ENCODE measurements at regions not wholly inside any gene's neighbourhood (a gene's known extent, or its start where the extent isn't known, plus 50 kb on each side); places are given as distances from the start of the nearest gene placed in this dataset.

DNA sequence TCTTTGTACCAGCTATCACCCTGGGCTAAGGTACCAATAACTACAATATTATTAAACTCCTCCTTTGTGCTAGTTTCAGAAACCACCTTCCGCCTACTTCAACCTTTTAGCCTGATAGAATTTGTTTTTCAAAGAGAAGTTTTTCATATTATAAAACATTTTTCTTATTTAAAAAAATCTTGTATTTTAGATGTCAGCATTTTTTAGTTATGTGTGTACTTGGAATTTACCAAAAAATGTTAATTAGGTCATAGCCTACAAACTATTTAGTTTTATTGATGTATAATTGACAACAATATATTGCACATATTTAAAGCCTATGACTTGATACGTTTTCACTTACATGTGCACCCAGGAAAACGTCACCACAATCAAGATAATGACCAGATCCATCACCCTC is 1097.6 kb downstream of the JRKL start:
- ChIA-PET CTCF (no interaction called here), POLR2A (no interaction called here)
- no peak for TF ChIP-seq BHLHE40 (IDR thresholded peaks at IDR 0.05; ENCODE audit: borderline replicate concordance)
- no peak for TF ChIP-seq FOXA1 (IDR thresholded peaks at IDR 0.05)
- TF ChIP-seq ZNF384 (IDR thresholded peaks at IDR 0.05), result no peak
- TF ChIP-seq FOXM1 (IDR thresholded peaks at IDR 0.05; ENCODE audit: borderline replicate concordance), result no peak
- no peak for TF ChIP-seq ARNT (IDR thresholded peaks at IDR 0.05)
- DNase-seq (ENCODE audit: extremely low spot score), result no peak

DNA sequence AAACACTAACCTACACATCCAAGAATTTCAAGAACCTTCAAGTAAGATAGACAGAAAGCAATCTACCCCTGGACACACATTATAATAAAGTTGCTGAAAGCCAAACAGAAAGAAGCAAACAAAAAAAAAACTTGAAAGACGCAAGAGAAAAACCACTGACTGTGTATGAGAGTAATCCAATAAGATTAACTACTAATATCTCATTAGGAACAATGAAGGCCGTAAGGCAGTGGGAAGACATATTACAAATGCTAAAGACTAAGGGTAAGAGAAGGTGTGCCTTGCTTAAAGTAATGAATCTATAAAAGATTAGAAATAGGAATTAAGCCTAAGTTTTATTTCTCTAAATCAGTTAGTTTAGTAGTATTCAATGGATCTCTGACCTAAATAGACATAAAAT is 1109.1 kb downstream of the JRKL start:
- POLR2A ChIA-PET, result no interaction called here
- no peak for DNase-seq (ENCODE audit: extremely low spot score)
- TF ChIP-seq NFRKB (IDR thresholded peaks at IDR 0.05), result no peak
- no peak for TF ChIP-seq L3MBTL2 (conservative IDR thresholded peaks at IDR 0.05)
- TF ChIP-seq FOXA1 (IDR thresholded peaks at IDR 0.05), result no peak
- no peak for TF ChIP-seq SP1 (IDR thresholded peaks at IDR 0.05)
- CTCF ChIA-PET, result no interaction called here

DNA sequence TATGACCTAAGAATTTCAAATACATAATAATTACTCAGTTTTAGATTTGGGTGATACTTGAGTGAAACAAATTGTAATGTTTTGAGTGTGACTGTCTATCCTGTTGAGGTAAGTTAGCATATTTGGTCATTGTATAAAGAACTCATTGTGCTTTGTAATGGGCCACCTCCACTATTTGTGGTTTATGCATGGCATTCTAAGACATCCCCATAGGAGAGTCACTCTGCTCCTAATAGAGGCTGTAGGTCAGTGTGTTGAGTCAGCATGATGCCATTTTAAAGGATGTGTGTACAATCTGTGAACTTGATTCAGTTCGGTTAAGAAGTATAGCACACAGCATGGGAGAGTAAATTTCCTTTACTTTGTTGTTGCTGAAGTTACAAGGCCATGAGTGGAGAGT is 1112.4 kb downstream of the JRKL start:
- ChIA-PET CTCF (no interaction called here), POLR2A (no interaction called here)
- DNase-seq (ENCODE audit: extremely low spot score), result no peak
- TF ChIP-seq BHLHE40 (IDR thresholded peaks at IDR 0.05; ENCODE audit: borderline replicate concordance), result no peak
- no peak for TF ChIP-seq FOXA1 (IDR thresholded peaks at IDR 0.05)
- no peak for TF ChIP-seq L3MBTL2 (conservative IDR thresholded peaks at IDR 0.05)
- TF ChIP-seq, protein P1, sequence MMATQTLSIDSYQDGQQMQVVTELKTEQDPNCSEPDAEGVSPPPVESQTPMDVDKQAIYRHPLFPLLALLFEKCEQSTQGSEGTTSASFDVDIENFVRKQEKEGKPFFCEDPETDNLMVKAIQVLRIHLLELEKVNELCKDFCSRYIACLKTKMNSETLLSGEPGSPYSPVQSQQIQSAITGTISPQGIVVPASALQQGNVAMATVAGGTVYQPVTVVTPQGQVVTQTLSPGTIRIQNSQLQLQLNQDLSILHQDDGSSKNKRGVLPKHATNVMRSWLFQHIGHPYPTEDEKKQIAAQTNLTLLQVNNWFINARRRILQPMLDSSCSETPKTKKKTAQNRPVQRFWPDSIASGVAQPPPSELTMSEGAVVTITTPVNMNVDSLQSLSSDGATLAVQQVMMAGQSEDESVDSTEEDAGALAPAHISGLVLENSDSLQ (IDR thresholded peaks at IDR 0.05), result no peak
- TF ChIP-seq FOXK2 (IDR thresholded peaks at IDR 0.05), result no peak
- TF ChIP-seq HDGF (IDR thresholded peaks at IDR 0.05; ENCODE audit: borderline replicate concordance), result no peak
- TF ChIP-seq TARDBP (IDR thresholded peaks at IDR 0.05), result no peak
- no peak for TF ChIP-seq ZNF384 (IDR thresholded peaks at IDR 0.05)
- TF ChIP-seq ARNT (IDR thresholded peaks at IDR 0.05), result no peak
- no peak for TF ChIP-seq LEF1 (IDR thresholded peaks at IDR 0.05; ENCODE audit: borderline replicate concordance)
- no peak for TF ChIP-seq FOXM1 (IDR thresholded peaks at IDR 0.05; ENCODE audit: borderline replicate concordance)
- TF ChIP-seq ELF4 (IDR thresholded peaks at IDR 0.05), result no peak
- TF ChIP-seq SP1 (IDR thresholded peaks at IDR 0.05), result no peak
- TF ChIP-seq NFRKB (IDR thresholded peaks at IDR 0.05), result no peak

DNA sequence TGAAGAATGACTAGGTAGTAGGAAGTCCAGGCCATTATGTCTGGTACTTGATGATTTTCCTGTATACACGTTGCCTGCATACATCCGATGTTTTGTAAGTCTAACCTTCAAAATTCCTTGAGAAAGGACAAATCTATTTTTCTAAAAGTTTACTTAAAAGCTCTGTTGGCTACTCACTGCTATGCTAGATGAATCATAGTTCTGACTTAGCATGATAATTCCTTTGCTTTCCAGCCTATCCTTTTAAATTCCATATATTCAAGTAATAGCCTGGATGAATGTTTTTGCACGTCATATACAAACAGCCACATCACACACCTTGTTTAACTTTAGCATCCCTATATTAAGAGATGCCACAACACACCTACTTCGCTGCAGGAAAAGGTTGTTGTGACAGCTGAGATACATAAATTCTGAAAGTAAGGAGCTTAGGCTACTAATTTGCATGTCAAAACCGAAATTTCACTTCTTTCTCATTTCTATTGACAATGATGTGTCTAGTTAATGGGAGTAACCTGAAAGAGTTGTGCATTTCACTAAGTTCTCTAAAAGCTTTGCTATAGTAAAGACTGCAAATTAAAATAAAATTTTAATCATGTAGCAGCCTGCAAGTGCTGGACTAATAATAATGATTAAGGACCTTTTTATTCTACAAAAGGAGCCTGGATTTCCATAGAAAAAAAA is 1116.4 kb downstream of the JRKL start:
- POLR2A ChIA-PET, result no interaction called here
- CTCF ChIA-PET, result no interaction called here
- no peak for DNase-seq (ENCODE audit: extremely low spot score)
- TF ChIP-seq BHLHE40 (IDR thresholded peaks at IDR 0.05; ENCODE audit: borderline replicate concordance) (no peak), NFRKB (IDR thresholded peaks at IDR 0.05) (no peak), SUZ12 (IDR thresholded peaks at IDR 0.05) (no peak), HDGF (IDR thresholded peaks at IDR 0.05; ENCODE audit: borderline replicate concordance) (no peak), ZNF384 (IDR thresholded peaks at IDR 0.05) (no peak), ELF4 (IDR thresholded peaks at IDR 0.05) (no peak), FOXK2 (IDR thresholded peaks at IDR 0.05) (no peak), L3MBTL2 (conservative IDR thresholded peaks at IDR 0.05) (no peak), SP1 (IDR thresholded peaks at IDR 0.05) (no peak), LEF1 (IDR thresholded peaks at IDR 0.05; ENCODE audit: borderline replicate concordance) (no peak), TARDBP (IDR thresholded peaks at IDR 0.05) (no peak), CTBP1 (IDR thresholded peaks at IDR 0.05; ENCODE audit: borderline replicate concordance) (no peak)
- TF ChIP-seq, protein P1 (IDR thresholded peaks at IDR 0.05), result no peak

DNA sequence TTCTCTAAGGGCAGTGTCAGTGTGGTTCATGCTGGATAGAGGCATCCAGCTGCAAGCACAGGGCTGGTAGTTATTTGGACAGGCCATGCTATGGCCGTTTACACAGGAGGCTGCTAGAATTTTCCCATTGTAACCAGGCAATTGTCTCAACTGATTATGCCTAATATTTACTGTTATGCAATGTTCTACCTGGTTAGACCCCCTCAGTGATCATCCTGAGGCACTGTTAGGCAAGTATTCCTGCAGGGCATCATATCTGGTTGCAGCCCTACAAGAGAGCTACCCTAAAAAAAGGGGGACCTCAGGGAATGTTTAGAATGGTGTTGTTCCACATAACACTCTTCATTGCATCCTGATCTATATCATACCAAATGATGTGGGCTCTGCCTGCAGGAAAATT is 1124.6 kb downstream of the JRKL start:
- no peak for DNase-seq (ENCODE audit: extremely low spot score)
- POLR2A ChIA-PET, result no interaction called here
- CTCF ChIA-PET, result no interaction called here
- TF ChIP-seq HDGF (IDR thresholded peaks at IDR 0.05; ENCODE audit: borderline replicate concordance) (no peak), FOXM1 (IDR thresholded peaks at IDR 0.05; ENCODE audit: borderline replicate concordance) (no peak), ELF4 (IDR thresholded peaks at IDR 0.05) (no peak), CTBP1 (IDR thresholded peaks at IDR 0.05; ENCODE audit: borderline replicate concordance) (no peak), ZNF384 (IDR thresholded peaks at IDR 0.05) (no peak), LEF1 (IDR thresholded peaks at IDR 0.05; ENCODE audit: borderline replicate concordance) (no peak), L3MBTL2 (conservative IDR thresholded peaks at IDR 0.05) (no peak), SUZ12 (IDR thresholded peaks at IDR 0.05) (no peak), FOXA1 (IDR thresholded peaks at IDR 0.05) (no peak), TARDBP (IDR thresholded peaks at IDR 0.05) (no peak), BHLHE40 (IDR thresholded peaks at IDR 0.05; ENCODE audit: borderline replicate concordance) (no peak), NFRKB (IDR thresholded peaks at IDR 0.05) (no peak)
- TF ChIP-seq, protein P1 (IDR thresholded peaks at IDR 0.05), result no peak

DNA sequence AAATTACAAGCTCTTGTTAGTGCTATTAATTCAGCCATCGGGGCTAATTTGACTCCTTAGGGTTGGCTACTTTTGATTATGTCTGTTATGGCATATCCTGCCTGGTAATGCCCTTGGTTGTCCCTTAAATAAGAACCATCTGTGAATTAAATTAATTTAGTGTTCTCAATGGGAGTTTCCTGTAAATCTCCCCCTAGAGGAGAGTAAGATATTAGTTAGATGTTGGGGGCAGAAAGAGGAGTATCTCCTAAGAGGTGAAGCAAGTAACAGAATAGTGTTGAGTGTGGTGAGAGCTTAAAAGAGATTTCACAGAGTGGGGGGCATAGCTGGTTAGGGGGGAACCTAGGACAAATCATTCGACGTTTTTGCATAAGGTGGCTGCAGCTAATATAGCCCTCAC is 1126.9 kb downstream of the JRKL start:
- ChIA-PET CTCF (no interaction called here), POLR2A (no interaction called here)
- DNase-seq (ENCODE audit: extremely low spot score), result no peak
- TF ChIP-seq BHLHE40 (IDR thresholded peaks at IDR 0.05; ENCODE audit: borderline replicate concordance) (no peak), ZNF384 (IDR thresholded peaks at IDR 0.05) (no peak), HDGF (IDR thresholded peaks at IDR 0.05; ENCODE audit: borderline replicate concordance) (no peak)

DNA sequence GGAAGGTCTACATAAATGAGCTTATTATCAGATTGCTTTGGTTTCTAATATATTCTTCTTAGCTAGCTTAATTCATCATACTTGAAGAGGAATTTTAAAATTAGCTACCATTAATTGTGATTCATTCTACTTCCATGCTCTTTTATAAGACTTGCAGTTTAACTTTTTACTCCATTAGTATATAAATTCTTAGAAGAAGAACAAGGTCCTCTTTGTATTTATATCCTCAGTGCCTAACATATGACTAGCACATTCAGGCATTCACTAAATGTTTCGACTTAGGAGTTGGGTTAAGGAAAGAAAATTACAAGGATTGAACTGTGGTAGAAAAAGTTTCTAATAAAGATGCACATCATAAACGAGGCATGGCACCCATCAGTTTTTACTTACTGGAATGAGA is 1135.5 kb downstream of the JRKL start:
- DNase-seq (ENCODE audit: extremely low spot score), result no peak
- CTCF ChIA-PET, result no interaction called here
- TF ChIP-seq FOXK2 (IDR thresholded peaks at IDR 0.05), result no peak
- TF ChIP-seq FOXM1 (IDR thresholded peaks at IDR 0.05; ENCODE audit: borderline replicate concordance), result no peak
- no peak for TF ChIP-seq BHLHE40 (IDR thresholded peaks at IDR 0.05; ENCODE audit: borderline replicate concordance)
- no peak for TF ChIP-seq ZNF384 (IDR thresholded peaks at IDR 0.05)
- TF ChIP-seq, protein P1 (IDR thresholded peaks at IDR 0.05), result no peak
- TF ChIP-seq SUZ12 (IDR thresholded peaks at IDR 0.05), result no peak
- no peak for TF ChIP-seq HDGF (IDR thresholded peaks at IDR 0.05; ENCODE audit: borderline replicate concordance)
- TF ChIP-seq SP1 (IDR thresholded peaks at IDR 0.05), result no peak
- no peak for TF ChIP-seq L3MBTL2 (conservative IDR thresholded peaks at IDR 0.05)
- TF ChIP-seq NFRKB (IDR thresholded peaks at IDR 0.05), result no peak
- TF ChIP-seq CTBP1 (IDR thresholded peaks at IDR 0.05; ENCODE audit: borderline replicate concordance), result no peak
- TF ChIP-seq FOXA1 (IDR thresholded peaks at IDR 0.05), result no peak
- no peak for TF ChIP-seq ARNT (IDR thresholded peaks at IDR 0.05)
- no peak for TF ChIP-seq LEF1 (IDR thresholded peaks at IDR 0.05; ENCODE audit: borderline replicate concordance)
- TF ChIP-seq TARDBP (IDR thresholded peaks at IDR 0.05), result no peak
- TF ChIP-seq ELF4 (IDR thresholded peaks at IDR 0.05), result no peak
- POLR2A ChIA-PET, result no interaction called here
